Astrocyte of the cerebellum (primary cell): ENCODE measurements at regions not wholly inside any gene's neighbourhood (a gene's known extent, or its start where the extent isn't known, plus 50 kb on each side); places are given as distances from the start of the nearest gene placed in this dataset.

Experiments used
- DNase-seq: peaks from one replicate; pipeline ENCODE4 v3.0.0-alpha.2; 2011; ENCODE audit warnings: low read depth
- H3K4me3 ChIP-seq: 2 replicates; pipeline ENCODE4 v1.5.1; 2011; ENCODE audit warnings: mild to moderate bottlenecking, low read depth, low read length, moderate library complexity
- in situ Hi-C: cut with HindIII; loops from 2 replicates; pipeline ENCODE4 v1.10.0; 2017; ENCODE audit warnings: low sequenced_read_pairs
- TF ChIP-seq, protein P1 (sequence below): IDR thresholded peaks from 2 replicates; pipeline ENCODE4 v1.5.1; 2012; ENCODE audit warnings: low read length, low read depth, moderate library complexity, mild to moderate bottlenecking; ENCODE audit errors: missing control alignments

DNA sequence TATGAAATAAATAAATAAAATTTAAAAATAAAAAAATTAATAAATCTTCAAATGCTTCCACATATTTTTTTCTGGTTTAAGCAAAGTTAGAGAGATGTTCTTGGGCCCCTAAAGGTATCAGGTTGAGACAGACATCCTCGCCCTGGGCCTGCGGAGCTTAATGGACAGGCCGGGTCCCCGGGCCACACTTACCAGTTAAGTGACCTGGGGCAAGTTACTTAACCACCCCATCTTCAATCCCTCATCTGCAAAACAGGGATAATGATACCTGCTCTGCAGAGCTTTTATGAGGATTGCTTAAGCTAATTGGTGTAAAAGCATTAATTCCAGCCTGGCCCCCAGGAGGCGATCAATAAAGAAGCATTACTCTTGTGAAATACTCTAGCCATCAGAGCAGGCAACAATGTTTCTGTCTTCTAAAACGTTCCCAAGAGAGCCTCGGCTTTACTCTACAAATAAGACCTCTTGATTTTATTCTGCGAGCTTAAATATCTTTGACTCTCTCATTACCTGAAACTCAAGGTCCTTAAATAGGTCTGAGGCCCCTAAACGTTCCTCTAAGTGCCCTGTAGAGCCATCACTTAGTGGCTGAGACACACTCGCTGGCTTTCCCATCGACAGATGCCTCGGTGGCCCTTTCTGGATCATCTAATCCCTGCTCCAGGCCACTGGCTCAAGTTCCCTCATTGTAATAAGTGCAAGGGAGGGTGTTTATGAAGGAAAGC is 81.1 kb upstream of the DIO3 start:
- H3K4me3 ChIP-seq = no peak overlapping the region
- TF ChIP-seq, protein P1, sequence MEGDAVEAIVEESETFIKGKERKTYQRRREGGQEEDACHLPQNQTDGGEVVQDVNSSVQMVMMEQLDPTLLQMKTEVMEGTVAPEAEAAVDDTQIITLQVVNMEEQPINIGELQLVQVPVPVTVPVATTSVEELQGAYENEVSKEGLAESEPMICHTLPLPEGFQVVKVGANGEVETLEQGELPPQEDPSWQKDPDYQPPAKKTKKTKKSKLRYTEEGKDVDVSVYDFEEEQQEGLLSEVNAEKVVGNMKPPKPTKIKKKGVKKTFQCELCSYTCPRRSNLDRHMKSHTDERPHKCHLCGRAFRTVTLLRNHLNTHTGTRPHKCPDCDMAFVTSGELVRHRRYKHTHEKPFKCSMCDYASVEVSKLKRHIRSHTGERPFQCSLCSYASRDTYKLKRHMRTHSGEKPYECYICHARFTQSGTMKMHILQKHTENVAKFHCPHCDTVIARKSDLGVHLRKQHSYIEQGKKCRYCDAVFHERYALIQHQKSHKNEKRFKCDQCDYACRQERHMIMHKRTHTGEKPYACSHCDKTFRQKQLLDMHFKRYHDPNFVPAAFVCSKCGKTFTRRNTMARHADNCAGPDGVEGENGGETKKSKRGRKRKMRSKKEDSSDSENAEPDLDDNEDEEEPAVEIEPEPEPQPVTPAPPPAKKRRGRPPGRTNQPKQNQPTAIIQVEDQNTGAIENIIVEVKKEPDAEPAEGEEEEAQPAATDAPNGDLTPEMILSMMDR = no peak
- no peak for DNase-seq
- in situ Hi-C loops = no loop called here

DNA sequence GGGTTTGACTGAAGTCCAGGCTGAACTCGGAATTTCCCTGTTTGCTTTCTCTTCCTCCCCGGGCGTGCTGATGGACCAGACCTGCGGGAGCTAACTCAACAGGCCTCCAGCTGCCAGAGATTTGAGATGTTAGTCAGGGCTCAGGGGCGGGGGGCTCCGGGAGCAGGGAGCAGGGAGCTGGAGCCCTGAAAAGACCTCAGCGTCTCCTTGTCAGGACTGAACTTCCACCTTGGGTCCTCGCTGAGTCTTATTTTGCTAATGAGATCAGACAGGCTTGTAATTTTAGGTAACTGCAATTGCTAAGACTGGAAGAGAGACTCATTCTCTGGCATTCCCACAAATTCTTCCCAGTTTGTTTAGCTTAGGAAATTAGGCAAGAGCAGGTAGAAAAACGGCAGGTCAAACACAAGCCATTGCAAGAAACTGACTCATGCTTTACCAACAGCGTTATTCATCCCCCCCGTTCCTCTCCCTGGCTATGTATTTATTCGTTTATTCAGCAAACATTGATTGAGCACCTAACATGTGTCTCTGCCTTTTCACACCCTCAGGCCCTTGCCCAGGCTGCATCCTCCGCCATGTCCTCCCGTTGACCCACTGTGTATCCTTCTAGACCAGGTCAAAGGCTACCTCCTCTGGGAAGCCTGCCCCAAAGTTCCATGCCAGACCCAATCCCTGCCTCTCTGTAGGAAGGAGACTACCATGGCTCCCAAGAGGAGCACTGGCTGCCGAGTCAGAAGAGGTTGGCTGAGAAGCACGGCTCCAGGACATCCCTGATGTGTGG is 80.4 kb upstream of the DIO3 start:
- TF ChIP-seq, protein P1 = no peak
- H3K4me3 ChIP-seq = no peak overlapping the region
- DNase-seq = peak; percentile 57
- in situ Hi-C loops = no loop called here

DNA sequence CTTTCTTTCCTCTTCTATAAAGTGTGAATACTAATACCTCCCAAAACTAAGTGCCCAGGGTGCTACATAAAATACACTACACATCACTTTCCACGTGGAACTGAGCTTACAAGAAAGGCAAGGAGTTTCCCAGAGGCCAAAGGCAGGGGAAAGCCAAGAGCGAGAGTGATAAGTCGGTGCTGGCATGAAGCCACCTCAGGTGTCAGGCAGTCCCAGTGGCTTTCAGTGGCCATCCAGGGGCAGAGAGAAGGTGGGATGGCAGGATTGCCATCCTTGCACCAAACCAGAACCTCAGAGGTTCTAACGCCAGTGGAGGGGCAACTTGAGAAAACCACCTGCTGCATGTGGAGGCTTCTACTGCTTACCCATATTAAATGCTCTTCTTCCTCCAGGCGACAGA is 79.7 kb upstream of the DIO3 start:
- TF ChIP-seq, protein P1 = no peak
- in situ Hi-C loops = no loop called here
- DNase-seq = no peak
- no peak overlapping the region for H3K4me3 ChIP-seq

DNA sequence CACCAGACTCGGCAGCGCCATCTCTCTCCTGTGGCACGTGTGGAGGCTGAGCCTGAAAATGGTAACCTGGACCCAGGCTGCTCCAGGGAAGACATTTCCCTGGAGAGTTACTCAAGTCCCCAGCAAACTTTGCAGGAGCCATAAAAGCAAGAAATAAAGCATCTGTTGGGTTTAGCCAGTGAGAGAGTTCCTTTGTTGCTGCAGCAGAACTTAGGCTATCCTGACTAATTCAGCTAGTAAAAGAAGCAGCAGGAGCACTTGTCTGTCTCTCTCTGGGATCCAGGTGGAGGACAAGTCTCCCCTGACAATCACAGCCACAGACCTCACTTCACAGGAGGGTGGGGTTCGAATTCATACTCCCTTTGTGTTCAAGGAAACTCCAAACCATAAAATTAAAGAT is 79.2 kb upstream of the DIO3 start:
- DNase-seq = no peak
- H3K4me3 ChIP-seq = no peak overlapping the region
- in situ Hi-C loops = no loop called here
- TF ChIP-seq, protein P1 = no peak

DNA sequence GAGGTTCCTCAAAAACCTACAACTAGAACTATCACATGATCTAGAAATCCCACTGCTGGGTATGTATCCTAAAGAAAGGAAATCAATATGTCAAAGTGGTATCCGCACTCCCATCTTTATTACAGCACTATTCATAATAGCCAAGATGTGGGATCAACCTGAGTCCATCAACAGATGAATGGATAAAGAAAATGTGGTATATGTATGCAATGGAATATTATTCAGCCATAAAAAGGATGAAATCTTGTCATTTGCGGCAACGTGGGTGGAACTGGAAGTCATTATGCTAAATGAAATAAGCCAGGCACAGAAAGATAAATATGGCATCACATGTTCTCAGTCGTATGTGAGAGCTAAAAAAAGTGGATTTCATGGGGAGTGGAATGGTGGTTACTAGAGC is 77.5 kb upstream of the DIO3 start:
- no peak for DNase-seq
- TF ChIP-seq, protein P1 = no peak
- H3K4me3 ChIP-seq = no peak overlapping the region
- in situ Hi-C loops = no loop called here

DNA sequence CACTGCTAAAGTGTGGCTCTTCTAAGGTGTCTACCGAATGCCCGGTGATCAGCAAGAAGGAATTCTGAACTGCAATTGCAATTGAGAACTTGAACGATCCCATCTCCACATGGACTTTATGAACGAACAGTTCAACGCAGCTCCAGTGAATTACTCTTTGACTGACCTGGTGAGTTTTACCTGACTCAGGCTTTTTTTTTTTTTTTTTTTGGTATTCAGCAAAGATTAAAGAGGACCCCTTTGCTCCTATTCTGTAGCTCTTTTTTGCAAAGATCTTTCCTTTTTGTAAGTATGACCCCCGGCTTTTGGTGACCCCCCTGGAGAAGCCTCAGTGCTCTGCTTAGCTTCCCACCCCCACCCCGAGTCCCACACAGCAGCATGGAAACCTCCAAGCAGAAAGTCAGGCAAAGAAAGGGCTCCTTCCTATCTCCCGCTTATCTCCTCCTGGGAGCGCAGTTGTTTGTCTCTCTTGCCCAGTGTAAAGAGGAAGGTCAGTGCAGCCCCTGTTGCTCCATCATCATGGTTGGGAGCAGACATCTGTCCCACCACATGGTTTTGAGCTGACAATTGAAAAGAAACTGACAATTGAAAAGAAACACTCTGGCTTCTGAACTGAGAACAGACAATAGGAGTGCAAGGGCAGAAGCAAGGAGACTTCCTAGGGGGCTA is 72.1 kb upstream of the DIO3 start:
- DNase-seq = no peak
- TF ChIP-seq, protein P1 = no peak
- no peak overlapping the region for H3K4me3 ChIP-seq
- in situ Hi-C loops = no loop called here
